Glutamatergic neuron (in vitro differentiated cells): ENCODE measurements at regions not wholly inside any gene's neighbourhood (a gene's known extent, or its start where the extent isn't known, plus 50 kb on each side); places are given as distances from the start of the nearest gene placed in this dataset.
"Not testable (repeated sequence)": the region's sequence is repeated elsewhere in the genome, so short reads cannot be mapped to it uniquely, and the experiment has no call there.

ENCODE experiments used
- DNase-seq: peaks from one replicate; pipeline ENCODE4 v3.0.0; 2022
- H3K27ac Mint-ChIP-seq: one replicate; pipeline ENCODE4 v1.8.0; 2020; ENCODE audit warnings: mild to moderate bottlenecking, mixed read lengths, inconsistent platforms; ENCODE audit not compliant: unreplicated experiment
- H3K27me3 Mint-ChIP-seq: one replicate; pipeline ENCODE4 v1.8.0; 2020; ENCODE audit warnings: mild to moderate bottlenecking, moderate library complexity, mixed read lengths, inconsistent platforms; ENCODE audit not compliant: unreplicated experiment
- H3K36me3 Mint-ChIP-seq: one replicate; pipeline ENCODE4 v1.8.0; 2020; ENCODE audit warnings: mild to moderate bottlenecking, mixed read lengths, inconsistent platforms; ENCODE audit not compliant: unreplicated experiment
- H3K4me1 Mint-ChIP-seq: one replicate; pipeline ENCODE4 v1.8.0; 2020; ENCODE audit warnings: mild to moderate bottlenecking, low read depth, mixed read lengths, inconsistent platforms; ENCODE audit not compliant: unreplicated experiment
- H3K4me3 Mint-ChIP-seq: one replicate; pipeline ENCODE4 v1.8.0; 2020; ENCODE audit warnings: mild to moderate bottlenecking, mixed read lengths, inconsistent platforms; ENCODE audit not compliant: unreplicated experiment
- H3K9me3 Mint-ChIP-seq: one replicate; pipeline ENCODE4 v1.8.0; 2020; ENCODE audit warnings: mild to moderate bottlenecking, moderate library complexity, mixed read lengths, inconsistent platforms; ENCODE audit not compliant: unreplicated experiment
- CTCF ChIP-seq: fragments of 200-600 bp; sonication (generic); IDR thresholded peaks from one replicate; pipeline ENCODE4 v1.5.0; 2021; ENCODE audit not compliant: partially characterized antibody, unreplicated experiment

- no peak for TF ChIP-seq CTCF
- Mint-ChIP-seq H3K27ac (no peak overlapping the region), H3K27me3 (no peaks in the 10 kb centered on the region), H3K36me3 (no peaks in the 10 kb centered on the region), H3K4me3 (no peak overlapping the region), H3K9me3 (no peaks in the 10 kb centered on the region), H3K4me1 (no peaks in the 10 kb centered on the region)
- no peak for DNase-seq
Observed at GRCh38 chr1:118390955-118391354, 205.9 kb upstream of the SPAG17 start.

- H3K27ac Mint-ChIP-seq, result no peak overlapping the region
- H3K4me1 Mint-ChIP-seq, result no peaks in the 10 kb centered on the region
- no peak overlapping the region for H3K4me3 Mint-ChIP-seq
- H3K9me3 Mint-ChIP-seq, result no peaks in the 10 kb centered on the region
- TF ChIP-seq CTCF, result no peak
- DNase-seq, result no peak
- H3K27me3 Mint-ChIP-seq, result no peaks in the 10 kb centered on the region
- H3K36me3 Mint-ChIP-seq, result no peaks in the 10 kb centered on the region
Observed at GRCh38 chr1:118388301-118388959, 203.4 kb upstream of the SPAG17 start.

GRCh38 chr1:118381197-118381869 lies 196.3 kb upstream of the SPAG17 start:
- H3K4me1 Mint-ChIP-seq, result peaks cover 2% of the 10 kb centered on the region
- peaks cover 2% of the 10 kb centered on the region for H3K27me3 Mint-ChIP-seq
- H3K27ac Mint-ChIP-seq, result no peak overlapping the region
- DNase-seq, result no peak
- no peak for TF ChIP-seq CTCF
- H3K9me3 Mint-ChIP-seq, result peaks cover 2% of the 10 kb centered on the region
- no peak overlapping the region for H3K4me3 Mint-ChIP-seq
- peaks cover 9% of the 10 kb centered on the region for H3K36me3 Mint-ChIP-seq

- H3K36me3 Mint-ChIP-seq, result peaks cover 25% of the 10 kb centered on the region
- H3K4me1 Mint-ChIP-seq, H3K4me3 Mint-ChIP-seq, H3K9me3 Mint-ChIP-seq, DNase-seq, H3K27me3 Mint-ChIP-seq, H3K27ac Mint-ChIP-seq: not testable (repeated sequence)
Observed at GRCh38 chr1:118377183-118377582, 192.2 kb upstream of the SPAG17 start.

GRCh38 chr1:118371612-118372011 lies 186.6 kb upstream of the SPAG17 start:
- H3K4me1 Mint-ChIP-seq, result peaks cover 2% of the 10 kb centered on the region
- H3K36me3 Mint-ChIP-seq, result peaks cover 20% of the 10 kb centered on the region
- no peaks in the 10 kb centered on the region for H3K27me3 Mint-ChIP-seq
- H3K9me3 Mint-ChIP-seq, result peaks cover 3% of the 10 kb centered on the region
- no peak for TF ChIP-seq CTCF
- DNase-seq, result no peak
- H3K27ac Mint-ChIP-seq, result no peak overlapping the region
- H3K4me3 Mint-ChIP-seq, result no peak overlapping the region
